ENCODE measurements at regions not wholly inside any gene's neighbourhood (a gene's known extent, or its start where the extent isn't known, plus 50 kb on each side); places are given as distances from the start of the nearest gene placed in this dataset.
"Not testable (repeated sequence)": the region's sequence is repeated elsewhere in the genome, so short reads cannot be mapped to it uniquely, and the experiment has no call there.

DNA sequence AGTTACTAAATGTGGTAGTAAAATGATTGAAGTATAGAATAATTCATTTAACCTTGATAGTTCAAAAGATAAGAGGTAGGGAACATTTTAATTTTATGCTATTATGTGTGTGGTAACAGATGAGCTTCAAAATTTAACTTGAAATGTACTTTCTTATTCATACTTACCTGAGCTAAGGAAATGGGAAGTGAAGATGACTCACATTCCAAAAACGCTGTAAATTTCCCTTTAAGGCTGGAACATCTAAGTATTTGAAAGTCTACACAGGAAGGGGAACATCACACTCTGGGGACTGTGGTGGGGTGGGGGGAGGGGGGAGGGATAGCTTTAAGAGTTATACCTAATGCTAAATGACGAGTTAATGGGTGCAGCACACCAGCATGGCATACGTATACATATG is 1582.3 kb downstream of the NLGN4Y start:
- CTCF ChIA-PET (ENCODE audit: unreplicated experiment) = no interaction called here
- TF ChIP-seq, protein P1, sequence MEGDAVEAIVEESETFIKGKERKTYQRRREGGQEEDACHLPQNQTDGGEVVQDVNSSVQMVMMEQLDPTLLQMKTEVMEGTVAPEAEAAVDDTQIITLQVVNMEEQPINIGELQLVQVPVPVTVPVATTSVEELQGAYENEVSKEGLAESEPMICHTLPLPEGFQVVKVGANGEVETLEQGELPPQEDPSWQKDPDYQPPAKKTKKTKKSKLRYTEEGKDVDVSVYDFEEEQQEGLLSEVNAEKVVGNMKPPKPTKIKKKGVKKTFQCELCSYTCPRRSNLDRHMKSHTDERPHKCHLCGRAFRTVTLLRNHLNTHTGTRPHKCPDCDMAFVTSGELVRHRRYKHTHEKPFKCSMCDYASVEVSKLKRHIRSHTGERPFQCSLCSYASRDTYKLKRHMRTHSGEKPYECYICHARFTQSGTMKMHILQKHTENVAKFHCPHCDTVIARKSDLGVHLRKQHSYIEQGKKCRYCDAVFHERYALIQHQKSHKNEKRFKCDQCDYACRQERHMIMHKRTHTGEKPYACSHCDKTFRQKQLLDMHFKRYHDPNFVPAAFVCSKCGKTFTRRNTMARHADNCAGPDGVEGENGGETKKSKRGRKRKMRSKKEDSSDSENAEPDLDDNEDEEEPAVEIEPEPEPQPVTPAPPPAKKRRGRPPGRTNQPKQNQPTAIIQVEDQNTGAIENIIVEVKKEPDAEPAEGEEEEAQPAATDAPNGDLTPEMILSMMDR (conservative IDR thresholded peaks at IDR 0.05; ENCODE audit: low read length) = no peak
- TF ChIP-seq EZH2phosphoT487 (IDR thresholded peaks at IDR 0.05; ENCODE audit: borderline replicate concordance, low read depth, low read length) = no peak

DNA sequence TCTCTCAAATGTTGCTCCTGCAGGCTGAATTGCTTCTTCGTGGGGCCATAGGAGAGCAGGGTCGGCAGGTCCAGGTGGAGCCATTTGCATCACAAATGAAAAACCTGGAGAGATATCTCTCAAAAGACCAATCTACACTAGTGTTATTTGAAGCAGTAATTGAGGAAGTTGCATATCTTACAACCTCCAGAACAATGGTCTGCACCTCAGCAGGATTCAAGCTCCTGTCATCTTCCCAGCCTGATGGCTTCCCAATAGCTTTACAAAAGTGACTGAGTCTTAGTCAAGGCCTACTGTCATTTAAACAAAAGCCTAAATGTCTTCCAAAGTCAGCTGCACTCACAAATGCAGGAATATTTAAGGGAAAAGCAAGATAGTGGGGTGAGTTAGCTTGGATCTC is 1584.5 kb downstream of the NLGN4Y start:
- no peak for TF ChIP-seq EZH2phosphoT487 (IDR thresholded peaks at IDR 0.05; ENCODE audit: borderline replicate concordance, low read depth, low read length)

More for the DNA sequence above, 1582.3 kb downstream of the NLGN4Y start:
- no peak overlapping the region for H3K27ac ChIP-seq (ENCODE audit: low read depth, low read length, poor library complexity, severe bottlenecking)
- BruUV-seq (replicated peaks) = no TSS peak
- H3K9me2 ChIP-seq (ENCODE audit: insufficient read depth, low read length) = no peaks in the 10 kb centered on the region
- no peak overlapping the region for H3K4me2 ChIP-seq (ENCODE audit: low read length)
- H2AFZ ChIP-seq (ENCODE audit: low read length) = no peak overlapping the region
- H3K4me3 ChIP-seq (ENCODE audit: low read depth, low read length, poor library complexity, severe bottlenecking) = no peak overlapping the region
- H3K36me3 ChIP-seq (ENCODE audit: insufficient read depth, low read length) = no peaks in the 10 kb centered on the region
- H4K20me1 ChIP-seq (ENCODE audit: insufficient read depth, low read length) = no peaks in the 10 kb centered on the region
- POLR2A ChIA-PET = no interaction called here
- H3K9me3 ChIP-seq (ENCODE audit: low read length) = no peaks in the 10 kb centered on the region
- no peaks in the 10 kb centered on the region for H3K4me1 ChIP-seq (ENCODE audit: insufficient read depth, low read length, poor library complexity, severe bottlenecking)
- no peak for DNase-seq (ENCODE audit: low spot score)
- no peaks in the 10 kb centered on the region for H3K79me2 ChIP-seq (ENCODE audit: insufficient read depth, low read depth, low read length)
- intact Hi-C loops (cut with micrococcal nuclease; ENCODE audit: unreplicated experiment) = no loop called here

DNA sequence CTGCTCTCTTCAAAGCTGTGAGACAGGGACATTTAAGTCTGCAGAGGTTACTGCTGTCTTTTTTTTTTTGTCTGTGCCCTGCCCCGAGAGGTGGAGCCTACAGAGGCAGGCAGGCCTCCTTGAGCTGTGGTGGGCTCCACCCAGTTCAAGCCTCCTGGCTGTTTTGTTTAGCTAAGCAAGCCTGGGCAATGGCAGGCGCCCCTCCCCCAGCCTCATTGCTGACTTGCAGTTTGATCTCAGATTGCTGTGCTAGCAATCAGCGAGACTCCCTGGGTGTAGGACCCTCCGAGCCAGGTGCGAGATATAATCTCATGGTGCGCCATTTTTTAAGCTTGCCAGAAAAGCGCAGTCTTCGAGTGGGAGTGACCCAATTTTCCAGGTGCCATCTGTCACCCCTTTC is 1595.8 kb downstream of the NLGN4Y start:
- H3K4me2 ChIP-seq (ENCODE audit: low read length); H4K20me1 ChIP-seq (ENCODE audit: insufficient read depth, low read length); H3K79me2 ChIP-seq (ENCODE audit: insufficient read depth, low read depth, low read length); H3K9me2 ChIP-seq (ENCODE audit: insufficient read depth, low read length); BruUV-seq (replicated peaks); H3K9me3 ChIP-seq (ENCODE audit: low read length); H3K27ac ChIP-seq (ENCODE audit: low read depth, low read length, poor library complexity, severe bottlenecking); POLR2A ChIA-PET; DNase-seq (ENCODE audit: low spot score); H2AFZ ChIP-seq (ENCODE audit: low read length); H3K4me3 ChIP-seq (ENCODE audit: low read depth, low read length, poor library complexity, severe bottlenecking); H3K4me1 ChIP-seq (ENCODE audit: insufficient read depth, low read length, poor library complexity, severe bottlenecking); H3K36me3 ChIP-seq (ENCODE audit: insufficient read depth, low read length); intact Hi-C loops (cut with micrococcal nuclease; ENCODE audit: unreplicated experiment): not testable (repeated sequence)
- CTCF ChIA-PET (ENCODE audit: unreplicated experiment) = interaction anchor here (0.6 kb wide), 1 partner anchor 933 kb away, joined by 3 read pairs; no protein-coding TSS in a partner anchor

More for the DNA sequence above, 1584.5 kb downstream of the NLGN4Y start:
- ChIA-PET POLR2A (no interaction called here), CTCF (ENCODE audit: unreplicated experiment) (no interaction called here)
- H3K27ac ChIP-seq (ENCODE audit: low read depth, low read length, poor library complexity, severe bottlenecking) = no peak overlapping the region
- no peak overlapping the region for H2AFZ ChIP-seq (ENCODE audit: low read length)
- no peaks in the 10 kb centered on the region for H3K4me1 ChIP-seq (ENCODE audit: insufficient read depth, low read length, poor library complexity, severe bottlenecking)
- no peaks in the 10 kb centered on the region for H3K9me2 ChIP-seq (ENCODE audit: insufficient read depth, low read length)
- H4K20me1 ChIP-seq (ENCODE audit: insufficient read depth, low read length) = no peaks in the 10 kb centered on the region
- no peaks in the 10 kb centered on the region for H3K79me2 ChIP-seq (ENCODE audit: insufficient read depth, low read depth, low read length)
- no peak overlapping the region for H3K4me2 ChIP-seq (ENCODE audit: low read length)
- intact Hi-C loops (cut with micrococcal nuclease; ENCODE audit: unreplicated experiment) = no loop called here
- no peak for DNase-seq (ENCODE audit: low spot score)
- no peaks in the 10 kb centered on the region for H3K36me3 ChIP-seq (ENCODE audit: insufficient read depth, low read length)
- no peak overlapping the region for H3K4me3 ChIP-seq (ENCODE audit: low read depth, low read length, poor library complexity, severe bottlenecking)
- no TSS peak for BruUV-seq (replicated peaks)
- H3K9me3 ChIP-seq (ENCODE audit: low read length) = no peaks in the 10 kb centered on the region

DNA sequence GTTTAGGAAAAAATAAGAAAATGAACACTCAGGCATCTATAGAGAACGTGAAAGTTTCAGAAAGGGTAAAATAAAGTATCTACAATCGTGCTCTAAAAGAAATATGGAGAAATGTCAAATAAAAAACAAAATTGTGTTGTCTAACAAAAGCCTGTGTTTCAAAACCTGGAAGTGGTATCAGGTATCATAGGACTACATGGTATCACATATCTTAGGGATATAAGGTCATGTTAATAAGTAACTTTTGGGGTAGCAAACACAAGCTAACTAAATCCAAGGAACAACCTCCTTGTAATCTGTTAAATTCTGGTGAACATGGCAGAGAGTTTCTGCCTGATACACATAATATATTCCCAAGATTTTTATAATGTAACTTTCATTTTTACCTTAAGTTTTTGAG is 1597.7 kb downstream of the NLGN4Y start:
- Histone ChIP-seq H4K20me1 (ENCODE audit: insufficient read depth, low read length) (no peaks in the 10 kb centered on the region), H3K9me3 (ENCODE audit: low read length) (no peaks in the 10 kb centered on the region), H3K79me2 (ENCODE audit: insufficient read depth, low read depth, low read length) (no peaks in the 10 kb centered on the region), H3K4me3 (ENCODE audit: low read depth, low read length, poor library complexity, severe bottlenecking) (no peak overlapping the region), H3K4me1 (ENCODE audit: insufficient read depth, low read length, poor library complexity, severe bottlenecking) (no peaks in the 10 kb centered on the region), H2AFZ (ENCODE audit: low read length) (no peak overlapping the region), H3K4me2 (ENCODE audit: low read length) (no peak overlapping the region), H3K36me3 (ENCODE audit: insufficient read depth, low read length) (no peaks in the 10 kb centered on the region), H3K9me2 (ENCODE audit: insufficient read depth, low read length) (no peaks in the 10 kb centered on the region), H3K27ac (ENCODE audit: low read depth, low read length, poor library complexity, severe bottlenecking) (no peak overlapping the region)
- ChIA-PET CTCF (ENCODE audit: unreplicated experiment) (no interaction called here), POLR2A (no interaction called here)
- BruUV-seq (replicated peaks) = no TSS peak
- TF ChIP-seq EZH2phosphoT487 (IDR thresholded peaks at IDR 0.05; ENCODE audit: borderline replicate concordance, low read depth, low read length) = no peak
- TF ChIP-seq, protein P1 (conservative IDR thresholded peaks at IDR 0.05; ENCODE audit: low read length) = no peak
- intact Hi-C loops (cut with micrococcal nuclease; ENCODE audit: unreplicated experiment) = no loop called here
- no peak for DNase-seq (ENCODE audit: low spot score)
